ENCODE measurements at regions not wholly inside any gene's neighbourhood (a gene's known extent, or its start where the extent isn't known, plus 50 kb on each side); places are given as distances from the start of the nearest gene placed in this dataset.

- DNase-seq (ENCODE audit: low read depth in 1 of 2, low spot score in 2 of 2): no peak
- FAIRE-seq: no peak
Measured at GRCh38 chr2:241988146-241988545, 118.6 kb downstream of the RTP5 start.

More at GRCh38 chr2:241988146-241988545, 118.6 kb downstream of the RTP5 start:
- Histone ChIP-seq H3K23me2 (ENCODE audit: low read depth, low read length) (peaks cover 14% of the 10 kb centered on the region; the same call in 1 of the 2 replicates), H3K79me2 (ENCODE audit: control insufficient read depth in 1 of 2, insufficient read depth in 2 of 2, low read length in 2 of 2) (no peaks in the 10 kb centered on the region), H4K5ac (ENCODE audit: insufficient read length, low read depth, low read length) (no peak overlapping the region), H3K14ac (ENCODE audit: insufficient read length) (no peak overlapping the region), H3K9ac (replicated peaks in 1 of 4; ENCODE audit: extremely low read depth in 1 of 4, low read depth in 3 of 4, low read length in 3 of 4) (no peak overlapping the region), H4K91ac (replicated peaks; ENCODE audit: insufficient read length, low read length) (no peak overlapping the region), H3K56ac (replicated peaks; ENCODE audit: insufficient read length, low read depth, low read length) (no peak overlapping the region), H4K8ac (ENCODE audit: extremely low read depth, insufficient read depth, low read length) (no peak overlapping the region), H3K18ac (ENCODE audit: extremely low read depth, low read length) (no peak overlapping the region), H3K4me1 (replicated peaks in 1 of 4; ENCODE audit: control insufficient read depth in 3 of 4, insufficient read depth in 4 of 4, low read length in 3 of 4) (no peaks in the 10 kb centered on the region), H3K4me2 (ENCODE audit: insufficient read depth in 1 of 2, low read depth in 2 of 2, low read length in 2 of 2) (no peak overlapping the region), H3K79me1 (ENCODE audit: low read depth, low read length) (no peaks in the 10 kb centered on the region), H3K23ac (ENCODE audit: insufficient read length) (no peak overlapping the region), H2BK15ac (ENCODE audit: low read length) (no peak overlapping the region), H2AFZ (ENCODE audit: low read length) (no peak overlapping the region), H2BK20ac (ENCODE audit: low read length) (no peak overlapping the region), H3K4me3 (ENCODE audit: extremely low read depth in 1 of 4, insufficient read depth in 2 of 4, low read depth in 3 of 4, low read length in 4 of 4) (no peak overlapping the region), H2BK12ac (ENCODE audit: low read depth, low read length) (no peak overlapping the region), H2BK120ac (replicated peaks; ENCODE audit: low read depth, low read length) (no peak overlapping the region), H2AK5ac (ENCODE audit: low read depth, low read length) (no peak overlapping the region), H3K9me3 (ENCODE audit: insufficient read depth in 2 of 2, low read depth in 1 of 2, low read length in 1 of 2) (peaks cover 11 to 43% of the 10 kb centered on the region in 2 experiments; a peak in 3 of 4 replicates), H3K4ac (replicated peaks; ENCODE audit: insufficient read length, low read depth, low read length) (no peak overlapping the region), H3K27me3 (replicated peaks in 1 of 4; ENCODE audit: control insufficient read depth in 3 of 4, extremely low read depth in 1 of 4, insufficient read depth in 3 of 4, low read length in 3 of 4) (no peaks in the 10 kb centered on the region; a peak in 1 of 7 replicates), H2BK5ac (ENCODE audit: low read depth, low read length) (no peak overlapping the region), H3K27ac (ENCODE audit: low read depth, low read length) (no peak overlapping the region), H3K36me3 (ENCODE audit: control insufficient read depth in 2 of 4, insufficient read depth in 4 of 4, low read length in 3 of 4) (no peaks in the 10 kb centered on the region), H4K20me1 (replicated peaks in 1 of 2; ENCODE audit: control insufficient read depth in 1 of 2, insufficient read depth in 2 of 2, low read length in 2 of 2) (no peaks in the 10 kb centered on the region)
- WGBS, 2 experiments (ENCODE audit: extremely low coverage in 1 of 2, insufficient coverage in 1 of 2, insufficient read length in 1 of 2, insufficient replicate concordance in 2 of 2, low coverage in 1 of 2, low lambda C conversion rate in 2 of 2, missing lambda C conversion rate in 1 of 2): 90% methylated on average over 8 of the region's 11 CpGs; no CpG with 5 or more reads in 1 of the 2 experiments
- POLR2A ChIA-PET (ENCODE audit: partially characterized antibody): no interaction called here
- TF ChIP-seq KDM5A (IDR thresholded peaks at IDR 0.05; ENCODE audit: low read length): no peak
- TF ChIP-seq RBBP5 (IDR thresholded peaks at IDR 0.05; ENCODE audit: borderline replicate concordance, low read depth, low read length): no peak
- TF ChIP-seq EZH2 (IDR thresholded peaks at IDR 0.05; ENCODE audit: low read depth, low read length, severe bottlenecking): no peak
- TF ChIP-seq HDAC2 (IDR thresholded peaks at IDR 0.05; ENCODE audit: borderline replicate concordance in 1 of 2, low read depth in 2 of 2, low read length in 2 of 2): no peak
- TF ChIP-seq BRCA1 (IDR thresholded peaks at IDR 0.05; ENCODE audit: low read depth, low read length): no peak
- TF ChIP-seq EGR1 (IDR thresholded peaks at IDR 0.05; ENCODE audit: borderline replicate concordance, low read depth, low read length): no peak
- TF ChIP-seq PHF8 (conservative IDR thresholded peaks at IDR 0.05; ENCODE audit: low read depth, low read length): no peak
- no peak for TF ChIP-seq POU5F1 (IDR thresholded peaks at IDR 0.05; ENCODE audit: low read depth, low read length)
- no peak for TF ChIP-seq SP4 (IDR thresholded peaks at IDR 0.05; ENCODE audit: low read length)
- TF ChIP-seq FOSL1 (IDR thresholded peaks at IDR 0.05; ENCODE audit: insufficient read depth, low read depth, low read length): no peak
- TF ChIP-seq CTCF (IDR thresholded peaks at IDR 0.05; ENCODE audit: control extremely low read depth in 1 of 3, insufficient read depth in 1 of 3, low read depth in 1 of 3, low read length in 3 of 3): no peak
- CTCF ChIA-PET (ENCODE audit: partially characterized antibody): no interaction called here

Data from H1 (cell line).